T-cell (primary cell): ENCODE measurements at regions not wholly inside any gene's neighbourhood (a gene's known extent, or its start where the extent isn't known, plus 50 kb on each side); places are given as distances from the start of the nearest gene placed in this dataset.

ENCODE experiments used
- ATAC-seq, 4 experiments: fragments of 200-7000 bp in 3 of 4; fragments of 150-1000 bp in 1 of 4; cut with Tn5 transposase; replicated peaks in 1 of 4; 1 replicate in 3 of 4; 2 replicates in 1 of 4; pipeline ENCODE4 v1.10.0; 2021; ENCODE audit warnings: moderate library complexity in 3 of 4, mild to moderate bottlenecking in 2 of 4, moderate number of reproducible peaks in 1 of 4
- CTCF ChIA-PET, 2 donors: fragments of 300-600 bp; sonication (Branson Sonifier 250); formaldehyde crosslinking; loops; one replicate each; lab custom pipeline; 2022; ENCODE audit warnings: antibody characterized with exemption in 2 of 2; lab: Charles Lee
- POLR2A ChIA-PET, 2 donors: fragments of 300-600 bp; sonication (Branson Sonifier 250); formaldehyde crosslinking; loops; one replicate each; lab custom pipeline; 2022; ENCODE audit warnings: antibody characterized with exemption in 2 of 2; lab: Charles Lee
- DNase-seq, 35 experiments: peaks; one replicate each; pipeline versions ENCODE4 v3.0.0 to v3.0.0-alpha.2; 2013 to 2023
- H3K27ac ChIP-seq: one replicate; pipeline ENCODE4 v1.5.1; 2013; ENCODE audit warnings: low read length
- H3K27me3 ChIP-seq, 2 experiments: replicated peaks in 1 of 2; 1 replicate in 1 of 2; 2 replicates in 1 of 2; pipeline versions ENCODE4 v1.6.1 to v1.7.0; 2013; ENCODE audit warnings: low read length in 1 of 2, mixed read lengths in 1 of 2; ENCODE audit not compliant: control insufficient read depth in 2 of 2, insufficient read depth in 2 of 2; ENCODE audit errors: extremely low read depth in 1 of 2
- H3K36me3 ChIP-seq, 2 donors: 1 replicate in 1 of 2; 2 replicates in 1 of 2; pipeline versions ENCODE4 v1.6.1 to v1.7.0; 2013; ENCODE audit warnings: low read length in 1 of 2; ENCODE audit not compliant: control insufficient read depth in 2 of 2, insufficient read depth in 1 of 2; ENCODE audit errors: extremely low read depth in 1 of 2
- H3K4me1 ChIP-seq, 2 experiments: 1 replicate in 1 of 2; 2 replicates in 1 of 2; pipeline versions ENCODE4 v1.6.1 to v1.7.0; 2013; ENCODE audit warnings: low read length in 2 of 2, mixed read lengths in 1 of 2; ENCODE audit not compliant: insufficient read depth in 2 of 2, control insufficient read depth in 1 of 2; ENCODE audit errors: extremely low read depth in 1 of 2
- H3K4me3 ChIP-seq, 2 donors: 1 replicate in 1 of 2; 2 replicates in 1 of 2; pipeline versions ENCODE4 v1.5.1 to v1.7.0; 2013; ENCODE audit warnings: mild to moderate bottlenecking in 2 of 2, low read length in 1 of 2, moderate library complexity in 1 of 2; ENCODE audit not compliant: control insufficient read depth in 1 of 2; ENCODE audit errors: extremely low read depth in 1 of 2
- H3K9me3 ChIP-seq: 2 replicates; pipeline ENCODE4 v1.7.0; 2013
- H3K27ac Mint-ChIP-seq, 2 donors: one replicate each; pipeline ENCODE4 v1.8.0; 2020 to 2021; ENCODE audit warnings: mild to moderate bottlenecking in 2 of 2, mixed read lengths in 2 of 2
- H3K27me3 Mint-ChIP-seq, 2 donors: one replicate each; pipeline ENCODE4 v1.8.0; 2021 to 2022; ENCODE audit warnings: mixed read lengths in 2 of 2
- H3K36me3 Mint-ChIP-seq: one replicate; pipeline ENCODE4 v1.8.0; 2021; ENCODE audit warnings: mixed read lengths
- H3K4me1 Mint-ChIP-seq, 3 donors: one replicate each; pipeline ENCODE4 v1.8.0; 2020 to 2022; ENCODE audit warnings: mixed read lengths in 3 of 3, mild to moderate bottlenecking in 1 of 3
- H3K4me3 Mint-ChIP-seq, 3 donors: one replicate each; pipeline ENCODE4 v1.8.0; 2020 to 2022; ENCODE audit warnings: mild to moderate bottlenecking in 3 of 3, mixed read lengths in 3 of 3, moderate library complexity in 3 of 3
- H3K9me3 Mint-ChIP-seq, 3 donors: one replicate each; pipeline ENCODE4 v1.8.0; 2020 to 2022; ENCODE audit warnings: mixed read lengths in 3 of 3
- WGBS: methylation state at CpG from one replicate; pipeline ENCODE4 v1.1.5; 2013; ENCODE audit warnings: missing lambda C conversion rate; ENCODE audit not compliant: insufficient coverage; 5-methylcytosine and 5-hydroxymethylcytosine counted together

- Mint-ChIP-seq H3K9me3 (peaks cover 0 to 13% (median 0%) of the 10 kb centered on the region in 3 donors), H3K27ac (no peak overlapping the region), H3K27me3 (peaks cover 9 to 13% of the 10 kb centered on the region in 2 donors), H3K36me3 (no peaks in the 10 kb centered on the region), H3K4me3 (no peak overlapping the region), H3K4me1 (no peaks in the 10 kb centered on the region)
- Histone ChIP-seq H3K27me3 (peaks cover 0 to 4% of the 10 kb centered on the region in 2 experiments), H3K36me3 (no peaks in the 10 kb centered on the region), H3K9me3 (no peaks in the 10 kb centered on the region), H3K4me3 (no peak overlapping the region), H3K27ac (no peak overlapping the region), H3K4me1 (no peaks in the 10 kb centered on the region)
- 38% methylated on average over 1 of the region's 6 CpGs for WGBS
- ChIA-PET CTCF (no interaction called here), POLR2A (no interaction called here)
- DNase-seq (no peak), ATAC-seq (no peak)
These were observed 102.7 kb upstream of the AJAP1 start for GRCh38 chr1:4551706-4552105.

GRCh38 chr1:4553761-4554160 lies 100.6 kb upstream of the AJAP1 start:
- no peak for ATAC-seq
- WGBS: 61% methylated on average over 3 of the region's 4 CpGs
- Histone ChIP-seq H3K4me3 (no peak overlapping the region), H3K9me3 (no peaks in the 10 kb centered on the region), H3K27me3 (peaks cover 0 to 4% of the 10 kb centered on the region in 2 experiments), H3K36me3 (no peaks in the 10 kb centered on the region), H3K4me1 (no peaks in the 10 kb centered on the region), H3K27ac (no peak overlapping the region)
- Mint-ChIP-seq H3K27me3 (peaks cover 12 to 14% of the 10 kb centered on the region in 2 donors), H3K9me3 (peaks cover 0 to 13% (median 0%) of the 10 kb centered on the region in 3 donors), H3K4me3 (no peak overlapping the region), H3K4me1 (no peaks in the 10 kb centered on the region), H3K36me3 (no peaks in the 10 kb centered on the region), H3K27ac (no peak overlapping the region)
- DNase-seq: no peak
- ChIA-PET POLR2A (no interaction called here), CTCF (no interaction called here)

- 64% methylated on average over 4 of the region's 12 CpGs for WGBS
- H3K36me3 ChIP-seq: no peaks in the 10 kb centered on the region
- no peaks in the 10 kb centered on the region for H3K4me1 Mint-ChIP-seq
- peaks cover 0 to 8% of the 10 kb centered on the region in 2 experiments for H3K27me3 ChIP-seq
- no peak for DNase-seq
- H3K9me3 ChIP-seq: no peaks in the 10 kb centered on the region
- H3K27ac Mint-ChIP-seq: no peak overlapping the region
- H3K27me3 Mint-ChIP-seq: peaks cover 18 to 19% of the 10 kb centered on the region in 2 donors
- H3K36me3 Mint-ChIP-seq: no peaks in the 10 kb centered on the region
- H3K4me3 Mint-ChIP-seq: no peak overlapping the region
- ChIA-PET CTCF (no interaction called here), POLR2A (no interaction called here)
- peaks cover 0 to 10% (median 0%) of the 10 kb centered on the region in 3 donors for H3K9me3 Mint-ChIP-seq
- H3K27ac ChIP-seq: no peak overlapping the region
- ATAC-seq: no peak
- H3K4me3 ChIP-seq: no peak overlapping the region
- no peaks in the 10 kb centered on the region for H3K4me1 ChIP-seq
These were observed 100.0 kb upstream of the AJAP1 start for GRCh38 chr1:4554271-4554865.

- Mint-ChIP-seq H3K36me3 (no peaks in the 10 kb centered on the region), H3K4me3 (no peak overlapping the region), H3K4me1 (no peaks in the 10 kb centered on the region), H3K27me3 (peaks cover 15 to 20% of the 10 kb centered on the region in 2 donors), H3K9me3 (peaks cover 0 to 4% (median 0%) of the 10 kb centered on the region in 3 donors), H3K27ac (no peak overlapping the region)
- Histone ChIP-seq H3K9me3 (no peaks in the 10 kb centered on the region), H3K4me3 (no peak overlapping the region), H3K27me3 (peaks cover 0 to 10% of the 10 kb centered on the region in 2 experiments), H3K36me3 (no peaks in the 10 kb centered on the region), H3K4me1 (no peaks in the 10 kb centered on the region), H3K27ac (no peak overlapping the region)
- POLR2A ChIA-PET: no interaction called here
- no peak for ATAC-seq
- CTCF ChIA-PET: no interaction called here
- DNase-seq: no peak
- 62% methylated on average over 2 of the region's 5 CpGs for WGBS
These were observed 96.5 kb upstream of the AJAP1 start for GRCh38 chr1:4557949-4558348.

GRCh38 chr1:4561205-4561604 lies 93.2 kb upstream of the AJAP1 start:
- Histone ChIP-seq H3K9me3 (no peaks in the 10 kb centered on the region), H3K36me3 (no peaks in the 10 kb centered on the region), H3K27me3 (peaks cover 0 to 16% of the 10 kb centered on the region in 2 experiments), H3K27ac (no peak overlapping the region), H3K4me1 (no peaks in the 10 kb centered on the region), H3K4me3 (no peak overlapping the region)
- DNase-seq (no peak), ATAC-seq (no peak)
- Mint-ChIP-seq H3K4me3 (no peak overlapping the region), H3K27ac (no peak overlapping the region), H3K36me3 (no peaks in the 10 kb centered on the region), H3K9me3 (no peaks in the 10 kb centered on the region), H3K4me1 (no peaks in the 10 kb centered on the region), H3K27me3 (peaks cover 16 to 23% of the 10 kb centered on the region in 2 donors)
- POLR2A ChIA-PET: no interaction called here
- CTCF ChIA-PET: no interaction called here
- WGBS: 21% methylated on average over 10 of the region's 10 CpGs

- no peak for ATAC-seq
These were observed 92.1 kb upstream of the AJAP1 start for GRCh38 chr1:4562321-4562720.

More at GRCh38 chr1:4562321-4562720, 92.1 kb upstream of the AJAP1 start:
- Histone ChIP-seq H3K4me1 (no peaks in the 10 kb centered on the region), H3K4me3 (no peak overlapping the region), H3K27ac (no peak overlapping the region), H3K36me3 (no peaks in the 10 kb centered on the region), H3K9me3 (no peaks in the 10 kb centered on the region), H3K27me3 (peaks cover 0 to 16% of the 10 kb centered on the region in 2 experiments)
- Mint-ChIP-seq H3K27me3 (peaks cover 21 to 23% of the 10 kb centered on the region in 2 donors), H3K36me3 (no peaks in the 10 kb centered on the region), H3K9me3 (no peaks in the 10 kb centered on the region), H3K27ac (no peak overlapping the region), H3K4me3 (no peak overlapping the region), H3K4me1 (no peaks in the 10 kb centered on the region)
- ChIA-PET POLR2A (no interaction called here), CTCF (no interaction called here)
- WGBS: 100% methylated on average over 2 of the region's 9 CpGs
- no peak for DNase-seq
